ENCODE measurements at regions not wholly inside any gene's neighbourhood (a gene's known extent, or its start where the extent isn't known, plus 50 kb on each side); places are given as distances from the start of the nearest gene placed in this dataset.
A peak's percentile ranks its signal among the peaks of the same experiment; 100 is the strongest.

DNA sequence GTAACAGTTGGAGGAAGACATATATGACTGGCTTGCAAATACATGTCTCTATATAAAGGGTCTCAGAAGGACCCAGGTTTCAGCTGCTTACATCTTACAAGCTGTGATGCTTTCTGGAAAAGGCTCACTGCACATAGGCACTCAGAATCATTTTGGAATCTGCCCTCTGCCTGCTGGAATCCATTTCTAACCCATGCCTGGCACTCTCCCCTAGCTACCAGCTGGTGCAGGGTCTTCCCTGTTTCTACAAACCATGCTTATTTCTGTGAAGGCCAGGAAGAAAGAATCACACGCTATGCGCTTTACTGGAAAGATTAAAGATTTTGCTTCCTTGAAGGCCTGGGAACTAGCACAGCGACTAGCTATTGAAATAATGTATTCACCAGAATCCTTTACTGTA, 151.3 kb downstream of the DICER1 start:
- Mint-ChIP-seq H3K27me3 (ENCODE audit: unreplicated experiment) (peaks cover 85% of the 10 kb centered on the region), H3K9me3 (ENCODE audit: low read depth, unreplicated experiment) (no peaks in the 10 kb centered on the region), H3K4me1 (ENCODE audit: low read depth, unreplicated experiment) (no peaks in the 10 kb centered on the region), H3K4me3 (ENCODE audit: low read depth, unreplicated experiment) (no peak overlapping the region), H3K36me3 (ENCODE audit: insufficient read depth, unreplicated experiment) (no peaks in the 10 kb centered on the region), H3K27ac (ENCODE audit: unreplicated experiment) (no peak overlapping the region)
- DNase-seq = no peak
- CTCF ChIA-PET = no interaction called here
- no peak for TF ChIP-seq CTCF (IDR thresholded peaks at IDR 0.05; ENCODE audit: unreplicated experiment)
- BruUV-seq (replicated peaks) = no TSS peak
- intact Hi-C loops (cut with micrococcal nuclease; ENCODE audit: unreplicated experiment) = no loop called here

GRCh38 chr14:95003099-95003960, 154.0 kb downstream of the DICER1 start:
- CTCF ChIA-PET = no interaction called here
- Mint-ChIP-seq H3K9me3 (ENCODE audit: low read depth, unreplicated experiment) (no peaks in the 10 kb centered on the region), H3K27ac (ENCODE audit: unreplicated experiment) (no peak overlapping the region), H3K4me1 (ENCODE audit: low read depth, unreplicated experiment) (no peaks in the 10 kb centered on the region), H3K27me3 (ENCODE audit: unreplicated experiment) (peaks cover 96% of the 10 kb centered on the region), H3K36me3 (ENCODE audit: insufficient read depth, unreplicated experiment) (no peaks in the 10 kb centered on the region), H3K4me3 (ENCODE audit: low read depth, unreplicated experiment) (no peak overlapping the region)
- no peak for TF ChIP-seq CTCF (IDR thresholded peaks at IDR 0.05; ENCODE audit: unreplicated experiment)
- DNase-seq = no peak
- BruUV-seq (replicated peaks) = no TSS peak
- intact Hi-C loops (cut with micrococcal nuclease; ENCODE audit: unreplicated experiment) = no loop called here

- H3K4me3 Mint-ChIP-seq (ENCODE audit: low read depth, unreplicated experiment) = no peak overlapping the region
- peak; percentile 17 for DNase-seq
- H3K9me3 Mint-ChIP-seq (ENCODE audit: low read depth, unreplicated experiment) = no peaks in the 10 kb centered on the region
- no peaks in the 10 kb centered on the region for H3K4me1 Mint-ChIP-seq (ENCODE audit: low read depth, unreplicated experiment)
- H3K27me3 Mint-ChIP-seq (ENCODE audit: unreplicated experiment) = peaks cover 86% of the 10 kb centered on the region
- H3K27ac Mint-ChIP-seq (ENCODE audit: unreplicated experiment) = no peak overlapping the region
- no peaks in the 10 kb centered on the region for H3K36me3 Mint-ChIP-seq (ENCODE audit: insufficient read depth, unreplicated experiment)
- no TSS peak for BruUV-seq (replicated peaks)
- TF ChIP-seq CTCF (IDR thresholded peaks at IDR 0.05; ENCODE audit: unreplicated experiment) = no peak
- CTCF ChIA-PET = no interaction called here
- intact Hi-C loops (cut with micrococcal nuclease; ENCODE audit: unreplicated experiment) = no loop called here
These were observed 158.6 kb downstream of the DICER1 start for GRCh38 chr14:94998685-94999084.

GRCh38 chr14:94998110-94998509, 159.2 kb downstream of the DICER1 start:
- no peak for DNase-seq
- Mint-ChIP-seq H3K4me3 (ENCODE audit: low read depth, unreplicated experiment) (no peak overlapping the region), H3K27me3 (ENCODE audit: unreplicated experiment) (peaks cover 85% of the 10 kb centered on the region), H3K36me3 (ENCODE audit: insufficient read depth, unreplicated experiment) (no peaks in the 10 kb centered on the region), H3K9me3 (ENCODE audit: low read depth, unreplicated experiment) (no peaks in the 10 kb centered on the region), H3K27ac (ENCODE audit: unreplicated experiment) (no peak overlapping the region), H3K4me1 (ENCODE audit: low read depth, unreplicated experiment) (no peaks in the 10 kb centered on the region)
- CTCF ChIA-PET = no interaction called here
- intact Hi-C loops (cut with micrococcal nuclease; ENCODE audit: unreplicated experiment) = no loop called here
- no peak for TF ChIP-seq CTCF (IDR thresholded peaks at IDR 0.05; ENCODE audit: unreplicated experiment)
- no TSS peak for BruUV-seq (replicated peaks)

Measured in Calu3 (cell line).